ENCODE measurements at regions not wholly inside any gene's neighbourhood (a gene's known extent, or its start where the extent isn't known, plus 50 kb on each side); places are given as distances from the start of the nearest gene placed in this dataset.
A peak's percentile ranks its signal among the peaks of the same experiment; 100 is the strongest.
"Not testable (repeated sequence)": the region's sequence is repeated elsewhere in the genome, so short reads cannot be mapped to it uniquely, and the experiment has no call there.

GRCh38 chr6:154602296-154602695 is 91.8 kb upstream of the CNKSR3 start:
- no peak for DNase-seq

- no peak for DNase-seq
Measured at GRCh38 chr6:154602708-154603107, 92.2 kb upstream of the CNKSR3 start.

- no peak for DNase-seq
Measured at GRCh38 chr6:154604119-154604518, 93.6 kb upstream of the CNKSR3 start.

GRCh38 chr6:154605178-154605881 is 94.8 kb upstream of the CNKSR3 start:
- peak; percentile 10 for DNase-seq

- no peak for DNase-seq
Measured at GRCh38 chr6:154605882-154606370, 95.4 kb upstream of the CNKSR3 start.

- DNase-seq: no peak
Measured at GRCh38 chr6:154606457-154606856, 96.0 kb upstream of the CNKSR3 start.

GRCh38 chr6:154606860-154607259 is 96.4 kb upstream of the CNKSR3 start:
- DNase-seq: no peak

GRCh38 chr6:154611241-154611640 is 100.8 kb upstream of the CNKSR3 start:
- no peak for DNase-seq

GRCh38 chr6:154611847-154612246 is 101.4 kb upstream of the CNKSR3 start:
- DNase-seq: no peak

- peak; percentile 40 for DNase-seq
Measured at GRCh38 chr6:154613137-154613676, 102.7 kb upstream of the CNKSR3 start.

GRCh38 chr6:154614101-154614500 is 103.6 kb upstream of the CNKSR3 start:
- no peak for DNase-seq

GRCh38 chr6:154614641-154615040 is 104.2 kb upstream of the CNKSR3 start:
- no peak for DNase-seq

- DNase-seq: peak; percentile 60
Measured at GRCh38 chr6:154615483-154616025, 105.1 kb upstream of the CNKSR3 start.

- DNase-seq: no peak
Measured at GRCh38 chr6:154617175-154617574, 106.7 kb upstream of the CNKSR3 start.

GRCh38 chr6:154619146-154619545 is 108.7 kb upstream of the CNKSR3 start:
- no peak for DNase-seq

GRCh38 chr6:154621686-154622085 is 111.2 kb upstream of the CNKSR3 start:
- no peak for DNase-seq

GRCh38 chr6:154622618-154623336 is 110.4 kb upstream of the SCAF8 start:
- no peak for DNase-seq

- no peak for DNase-seq
Measured at GRCh38 chr6:154623391-154623790, 109.8 kb upstream of the SCAF8 start.

GRCh38 chr6:154624038-154624599 is 109.1 kb upstream of the SCAF8 start:
- peak; percentile 12 for DNase-seq

- not testable (repeated sequence) for DNase-seq
Measured at GRCh38 chr6:154624727-154625126, 108.5 kb upstream of the SCAF8 start.

- DNase-seq: no peak
Measured at GRCh38 chr6:154625721-154626120, 107.5 kb upstream of the SCAF8 start.

- DNase-seq: no peak
Measured at GRCh38 chr6:154629127-154629526, 104.1 kb upstream of the SCAF8 start.

GRCh38 chr6:154632119-154632518 is 101.1 kb upstream of the SCAF8 start:
- no peak for DNase-seq

Data from NCI-H748 treated with DMSO at 0.1 percent for 48 hours (cell line).